IgD-negative memory B cell (primary cell): ENCODE measurements at regions not wholly inside any gene's neighbourhood (a gene's known extent, or its start where the extent isn't known, plus 50 kb on each side); places are given as distances from the start of the nearest gene placed in this dataset.
A peak's percentile ranks its signal among the peaks of the same experiment; 100 is the strongest.
"Not testable (repeated sequence)": the region's sequence is repeated elsewhere in the genome, so short reads cannot be mapped to it uniquely, and the experiment has no call there.

Source experiments
- H3K27ac Mint-ChIP-seq, 3 donors: one replicate each; pipeline ENCODE4 v1.8.0; 2020 to 2022; ENCODE audit warnings: mild to moderate bottlenecking in 3 of 3, mixed read lengths in 3 of 3, moderate library complexity in 1 of 3
- H3K27me3 Mint-ChIP-seq: one replicate; pipeline ENCODE4 v1.8.0; 2021; ENCODE audit warnings: mixed read lengths
- H3K36me3 Mint-ChIP-seq: one replicate; pipeline ENCODE4 v1.8.0; 2020; ENCODE audit warnings: mild to moderate bottlenecking, mixed read lengths
- H3K4me1 Mint-ChIP-seq, 3 donors: one replicate each; pipeline ENCODE4 v1.8.0; 2020 to 2022; ENCODE audit warnings: mixed read lengths in 3 of 3, mild to moderate bottlenecking in 1 of 3
- H3K4me3 Mint-ChIP-seq, 4 donors: one replicate each; pipeline ENCODE4 v1.8.0; 2020 to 2022; ENCODE audit warnings: mild to moderate bottlenecking in 4 of 4, mixed read lengths in 4 of 4, moderate library complexity in 3 of 4
- H3K9me3 Mint-ChIP-seq, 3 donors: one replicate each; pipeline ENCODE4 v1.8.0; 2020 to 2021; ENCODE audit warnings: mixed read lengths in 3 of 3, mild to moderate bottlenecking in 1 of 3

DNA sequence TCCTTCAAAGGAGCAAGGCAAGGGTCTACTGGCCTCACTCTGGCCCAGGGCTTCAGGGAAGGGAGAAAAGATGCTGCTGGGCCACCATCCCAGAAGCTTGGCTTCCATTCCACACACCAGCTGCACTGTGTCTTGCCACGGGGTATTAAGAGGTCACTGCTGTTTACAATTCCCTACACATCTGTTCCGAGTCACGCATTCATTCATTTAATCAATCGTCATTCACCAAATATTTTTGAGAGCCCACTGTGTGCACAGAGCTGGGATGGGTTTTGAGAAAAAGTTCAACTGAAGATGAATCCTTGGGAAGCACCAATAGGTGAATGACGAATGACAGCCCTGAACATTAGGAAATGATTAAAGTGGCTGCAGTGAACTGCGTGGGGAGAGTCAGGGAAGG, 101.7 kb downstream of the NAV1 start:
- no peaks in the 10 kb centered on the region for H3K36me3 Mint-ChIP-seq
- no peaks in the 10 kb centered on the region for H3K27me3 Mint-ChIP-seq
- H3K4me1 Mint-ChIP-seq: no peaks in the 10 kb centered on the region
- H3K4me3 Mint-ChIP-seq: no peak overlapping the region
- H3K9me3 Mint-ChIP-seq: peaks cover 0 to 4% (median 0%) of the 10 kb centered on the region in 3 donors
- H3K27ac Mint-ChIP-seq: no peak overlapping the region

DNA sequence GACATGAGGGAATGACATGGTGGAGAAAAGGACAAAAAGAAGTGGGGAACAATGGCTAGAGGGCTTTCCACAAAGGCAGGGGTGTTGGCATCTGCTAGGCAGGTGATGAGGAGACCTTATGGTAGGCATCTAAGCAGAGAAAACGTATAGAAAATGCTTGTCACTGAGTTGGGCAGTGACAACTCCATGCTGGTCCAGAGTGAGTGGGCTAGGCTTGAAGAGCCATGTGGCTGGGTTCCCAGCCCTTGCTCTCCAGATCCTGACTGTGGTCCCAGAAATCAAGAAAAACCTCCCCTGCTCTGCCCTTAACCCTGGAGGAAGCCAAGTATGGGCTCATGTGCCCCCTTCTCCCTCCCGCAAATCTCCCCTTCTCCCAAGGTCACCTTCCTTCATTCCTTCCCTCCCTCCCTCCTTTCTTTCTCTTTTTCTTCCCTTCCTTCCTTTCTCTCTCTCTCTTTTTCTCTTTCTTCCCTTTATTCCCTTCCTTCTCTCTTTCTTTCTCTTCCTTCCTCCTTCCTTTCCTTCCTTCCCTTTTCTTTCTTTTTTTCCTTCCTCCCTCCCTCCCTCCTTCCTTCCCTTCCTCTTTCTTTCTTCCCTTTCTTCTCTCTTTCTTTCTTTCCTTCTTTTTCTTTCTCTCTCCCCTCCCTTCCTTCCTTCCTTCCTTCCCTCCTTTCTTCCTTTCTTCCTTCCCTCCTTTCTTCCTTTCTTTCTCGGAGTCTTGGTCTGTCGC, 102.8 kb downstream of the NAV1 start:
- H3K9me3 Mint-ChIP-seq: peaks cover 0 to 4% (median 0%) of the 10 kb centered on the region in 3 donors
- H3K27ac Mint-ChIP-seq: peak overlapping the region in 1 of 3 donors; percentile 76
- peaks cover 2% of the 10 kb centered on the region for H3K36me3 Mint-ChIP-seq
- H3K27me3 Mint-ChIP-seq: peaks cover 6% of the 10 kb centered on the region
- no peaks in the 10 kb centered on the region for H3K4me1 Mint-ChIP-seq
- H3K4me3 Mint-ChIP-seq: peak overlapping the region in 1 of 4 donors; percentile 45

DNA sequence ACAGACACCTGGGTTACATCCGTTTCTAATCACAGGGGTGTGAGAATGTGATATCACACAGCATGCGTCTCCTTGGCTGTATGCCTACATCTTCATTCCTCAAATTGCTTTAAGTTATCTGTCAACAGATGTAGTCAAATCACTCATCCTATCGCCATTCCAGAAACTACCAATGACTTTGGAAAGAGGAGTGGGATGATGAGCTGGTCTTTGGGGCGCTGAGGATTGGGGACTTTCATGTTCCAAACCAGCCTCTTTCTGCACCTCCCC, 104.8 kb downstream of the NAV1 start:
- Mint-ChIP-seq H3K4me1 (no peaks in the 10 kb centered on the region), H3K27ac (no peak overlapping the region)

DNA sequence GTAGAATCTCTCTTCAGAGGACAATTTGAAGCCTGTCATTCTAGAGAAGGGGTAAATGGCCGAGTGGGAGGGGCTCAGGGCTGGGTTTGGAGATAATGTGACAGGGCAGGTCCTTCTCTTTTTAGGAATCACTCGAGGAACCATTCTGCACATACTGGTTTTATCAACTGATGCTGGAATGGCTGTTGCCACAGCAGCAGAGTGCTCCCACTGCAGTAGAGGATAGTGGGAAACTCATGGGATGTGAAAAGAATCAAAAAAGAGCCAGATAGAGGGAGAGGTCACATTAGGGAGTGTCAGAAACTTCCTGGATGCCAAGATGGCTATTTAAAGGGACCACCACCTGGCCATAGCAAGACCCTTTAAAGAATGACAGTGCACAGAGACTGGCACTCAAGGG, 105.3 kb downstream of the NAV1 start:
- Mint-ChIP-seq H3K9me3 (peaks cover 0 to 4% (median 0%) of the 10 kb centered on the region in 3 donors), H3K36me3 (peaks cover 3% of the 10 kb centered on the region), H3K27me3 (peaks cover 7% of the 10 kb centered on the region), H3K27ac (no peak overlapping the region), H3K4me3 (no peak overlapping the region), H3K4me1 (no peaks in the 10 kb centered on the region)

More for the DNA sequence above, 104.8 kb downstream of the NAV1 start:
- H3K27me3 Mint-ChIP-seq: peaks cover 7% of the 10 kb centered on the region
- peaks cover 3% of the 10 kb centered on the region for H3K36me3 Mint-ChIP-seq
- H3K4me3 Mint-ChIP-seq: no peak overlapping the region
- H3K9me3 Mint-ChIP-seq: peaks cover 0 to 4% (median 0%) of the 10 kb centered on the region in 3 donors

DNA sequence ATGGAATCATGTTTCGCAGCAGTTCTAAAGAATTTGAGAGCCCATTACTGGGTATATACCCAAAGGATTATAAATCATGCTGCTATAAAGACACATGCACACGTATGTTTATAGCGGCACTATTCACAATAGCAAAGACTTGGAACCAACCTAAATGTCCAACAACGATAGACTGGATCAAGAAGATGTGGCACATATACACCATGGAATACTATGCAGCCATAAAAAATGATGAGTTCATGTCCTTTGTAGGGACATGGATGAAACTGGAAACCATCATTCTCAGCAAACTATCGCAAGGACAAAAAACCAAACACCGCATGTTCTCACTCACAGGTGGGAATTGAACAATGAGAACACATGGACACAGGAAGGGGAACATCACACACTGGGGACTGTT, 106.1 kb downstream of the NAV1 start:
- H3K27ac Mint-ChIP-seq: not testable (repeated sequence)
- peaks cover 12% of the 10 kb centered on the region for H3K27me3 Mint-ChIP-seq

DNA sequence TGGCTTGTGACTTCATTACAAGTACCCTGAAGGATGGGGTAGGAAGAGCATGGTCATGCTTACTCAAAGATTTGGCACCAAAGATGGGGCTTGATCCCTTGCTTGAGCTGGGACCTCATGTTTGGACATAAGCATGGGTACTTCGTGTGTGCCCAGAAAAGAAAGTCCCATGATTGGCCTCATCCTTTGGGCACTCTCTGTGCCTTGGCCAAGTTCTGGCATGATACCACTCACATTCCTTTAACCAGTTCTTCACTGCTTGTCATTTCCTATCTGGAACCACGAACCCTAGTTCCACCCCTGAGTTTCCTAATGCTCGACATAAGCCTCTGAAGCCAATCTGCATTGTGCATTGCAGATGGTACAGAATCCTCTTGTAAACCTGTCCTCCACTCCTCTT, 107.0 kb downstream of the NAV1 start:
- Mint-ChIP-seq H3K4me1 (peaks cover 0 to 3% (median 0%) of the 10 kb centered on the region in 3 donors), H3K27ac (no peak overlapping the region), H3K4me3 (no peak overlapping the region), H3K36me3 (peaks cover 3% of the 10 kb centered on the region), H3K27me3 (peaks cover 15% of the 10 kb centered on the region), H3K9me3 (peaks cover 0 to 3% (median 0%) of the 10 kb centered on the region in 3 donors)

More for the DNA sequence above, 106.1 kb downstream of the NAV1 start:
- H3K4me1 Mint-ChIP-seq, H3K9me3 Mint-ChIP-seq, H3K36me3 Mint-ChIP-seq, H3K4me3 Mint-ChIP-seq: not testable (repeated sequence)

DNA sequence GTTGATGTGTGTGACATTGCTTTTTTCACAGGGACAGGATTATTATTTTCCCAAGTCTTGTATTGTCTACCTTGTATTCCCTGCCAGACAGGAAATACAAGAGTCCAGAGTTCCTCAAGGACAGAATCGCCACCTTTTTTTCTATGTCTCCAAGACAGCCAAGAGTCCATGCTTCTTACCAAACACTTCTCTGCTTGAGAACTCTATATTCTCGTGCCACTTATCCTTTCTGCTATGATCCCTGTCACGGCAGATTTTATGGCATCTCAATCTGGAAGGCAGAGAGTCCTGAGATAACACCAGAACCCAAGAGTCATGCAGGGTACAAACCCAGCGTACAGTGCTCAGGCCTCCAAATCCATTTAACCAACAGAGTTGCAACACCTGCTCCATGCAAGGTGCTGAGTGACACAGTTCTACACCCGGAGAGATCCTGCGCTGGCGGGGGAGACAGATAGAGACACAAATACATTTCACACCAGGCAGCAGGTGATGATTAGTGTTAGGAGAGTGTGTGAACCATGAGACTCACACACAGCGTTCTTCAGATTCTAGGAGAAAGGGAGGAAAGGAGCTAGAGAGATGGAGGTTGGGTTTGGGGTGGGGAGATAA, 107.6 kb downstream of the NAV1 start:
- peaks cover 0 to 3% (median 0%) of the 10 kb centered on the region in 3 donors for H3K9me3 Mint-ChIP-seq
- peaks cover 0 to 3% (median 0%) of the 10 kb centered on the region in 3 donors for H3K4me1 Mint-ChIP-seq
- H3K27ac Mint-ChIP-seq: no peak overlapping the region
- peak overlapping the region in 1 of 4 donors; percentile 53 for H3K4me3 Mint-ChIP-seq
- peaks cover 15% of the 10 kb centered on the region for H3K27me3 Mint-ChIP-seq
- peaks cover 3% of the 10 kb centered on the region for H3K36me3 Mint-ChIP-seq

DNA sequence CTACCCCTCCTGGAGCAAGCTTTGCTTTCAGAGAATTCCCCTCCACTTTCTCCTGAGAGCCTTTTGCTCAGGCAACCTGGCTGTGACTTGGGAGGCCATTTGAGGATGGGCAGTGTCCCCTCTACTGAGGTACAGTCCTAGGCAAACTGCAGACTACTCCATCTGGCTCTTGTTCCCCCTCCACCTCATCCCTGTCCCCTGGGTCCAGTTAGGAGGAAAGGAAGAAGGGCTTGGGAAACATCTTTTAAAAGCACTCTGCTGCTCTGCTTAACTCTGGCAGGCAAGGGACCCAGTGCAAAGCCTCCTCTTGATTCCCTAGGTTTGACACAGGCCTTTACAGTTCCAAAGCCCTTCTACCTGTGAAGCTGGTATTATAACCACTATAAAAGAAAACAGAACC, 108.2 kb downstream of the NAV1 start:
- no peak overlapping the region for H3K4me3 Mint-ChIP-seq
- H3K4me1 Mint-ChIP-seq: peaks cover 0 to 3% (median 0%) of the 10 kb centered on the region in 3 donors
- H3K27ac Mint-ChIP-seq: no peak overlapping the region
- peaks cover 0 to 3% (median 0%) of the 10 kb centered on the region in 3 donors for H3K9me3 Mint-ChIP-seq
- peaks cover 3% of the 10 kb centered on the region for H3K36me3 Mint-ChIP-seq
- peaks cover 15% of the 10 kb centered on the region for H3K27me3 Mint-ChIP-seq

DNA sequence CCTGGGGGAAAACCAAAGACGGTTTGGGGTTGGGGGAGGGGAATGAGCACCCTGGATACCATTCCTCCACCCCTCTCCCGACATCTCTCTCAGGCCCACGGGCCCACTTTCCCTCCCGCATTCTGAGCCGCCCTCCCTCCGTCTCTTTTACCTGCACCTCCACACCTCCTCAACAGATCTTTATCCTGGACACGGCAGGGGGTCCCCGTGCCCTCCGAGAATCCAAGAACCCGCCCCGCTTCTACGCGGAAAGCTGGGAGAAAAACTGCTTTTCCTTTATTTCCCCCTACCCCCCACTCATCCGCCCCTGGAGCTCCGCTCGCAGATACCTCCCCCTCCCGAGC, 108.8 kb downstream of the NAV1 start:
- H3K36me3 Mint-ChIP-seq: peaks cover 3% of the 10 kb centered on the region
- H3K27ac Mint-ChIP-seq: no peak overlapping the region
- H3K4me3 Mint-ChIP-seq: no peak overlapping the region
- peaks cover 15% of the 10 kb centered on the region for H3K27me3 Mint-ChIP-seq
- peaks cover 0 to 3% (median 0%) of the 10 kb centered on the region in 3 donors for H3K4me1 Mint-ChIP-seq
- peaks cover 0 to 3% (median 0%) of the 10 kb centered on the region in 3 donors for H3K9me3 Mint-ChIP-seq

DNA sequence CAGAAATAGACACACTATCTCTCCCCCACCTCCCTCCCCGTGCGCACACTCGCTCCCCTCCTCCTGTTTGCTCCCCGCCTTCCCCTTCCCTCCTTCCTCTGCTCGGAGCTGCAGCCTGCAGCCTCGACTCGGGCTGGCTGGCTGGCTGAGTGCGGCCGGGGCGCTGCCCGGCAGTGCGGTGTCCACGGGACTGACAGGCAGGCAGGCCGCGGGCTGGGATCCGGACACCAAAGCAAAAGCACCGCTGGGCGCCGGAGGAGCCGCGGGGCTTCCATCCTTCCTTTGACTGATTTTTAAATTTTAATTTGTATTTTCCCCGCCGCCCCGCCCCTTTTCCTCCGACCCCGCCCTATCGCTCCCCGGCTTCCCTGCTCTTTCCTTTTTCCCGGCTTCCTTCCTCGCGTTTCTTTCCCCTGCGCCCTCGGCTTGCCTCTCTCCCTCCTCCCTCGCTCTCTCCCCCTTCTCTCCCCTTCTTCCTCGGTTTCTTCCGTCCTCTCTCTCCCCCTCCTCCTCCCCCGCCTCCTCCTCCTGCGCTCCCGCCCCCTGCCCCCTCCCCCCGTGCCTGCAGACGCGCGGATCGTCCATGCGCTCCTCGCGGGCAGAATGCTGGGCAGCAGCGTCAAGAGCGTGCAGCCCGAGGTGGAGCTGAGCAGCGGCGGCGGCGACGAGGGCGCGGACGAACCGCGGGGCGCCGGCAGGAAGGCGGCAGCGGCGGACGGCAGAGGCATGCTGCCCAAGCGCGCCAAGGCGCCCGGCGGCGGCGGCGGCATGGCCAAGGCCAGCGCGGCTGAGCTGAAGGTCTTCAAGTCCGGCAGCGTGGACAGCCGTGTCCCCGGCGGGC, 109.4 kb downstream of the NAV1 start:
- Mint-ChIP-seq H3K36me3 (peaks cover 3% of the 10 kb centered on the region), H3K27ac (no peak overlapping the region), H3K27me3 (peaks cover 15% of the 10 kb centered on the region), H3K9me3 (no peaks in the 10 kb centered on the region), H3K4me1 (peaks cover 0 to 7% (median 2%) of the 10 kb centered on the region in 3 donors), H3K4me3 (no peak overlapping the region)

DNA sequence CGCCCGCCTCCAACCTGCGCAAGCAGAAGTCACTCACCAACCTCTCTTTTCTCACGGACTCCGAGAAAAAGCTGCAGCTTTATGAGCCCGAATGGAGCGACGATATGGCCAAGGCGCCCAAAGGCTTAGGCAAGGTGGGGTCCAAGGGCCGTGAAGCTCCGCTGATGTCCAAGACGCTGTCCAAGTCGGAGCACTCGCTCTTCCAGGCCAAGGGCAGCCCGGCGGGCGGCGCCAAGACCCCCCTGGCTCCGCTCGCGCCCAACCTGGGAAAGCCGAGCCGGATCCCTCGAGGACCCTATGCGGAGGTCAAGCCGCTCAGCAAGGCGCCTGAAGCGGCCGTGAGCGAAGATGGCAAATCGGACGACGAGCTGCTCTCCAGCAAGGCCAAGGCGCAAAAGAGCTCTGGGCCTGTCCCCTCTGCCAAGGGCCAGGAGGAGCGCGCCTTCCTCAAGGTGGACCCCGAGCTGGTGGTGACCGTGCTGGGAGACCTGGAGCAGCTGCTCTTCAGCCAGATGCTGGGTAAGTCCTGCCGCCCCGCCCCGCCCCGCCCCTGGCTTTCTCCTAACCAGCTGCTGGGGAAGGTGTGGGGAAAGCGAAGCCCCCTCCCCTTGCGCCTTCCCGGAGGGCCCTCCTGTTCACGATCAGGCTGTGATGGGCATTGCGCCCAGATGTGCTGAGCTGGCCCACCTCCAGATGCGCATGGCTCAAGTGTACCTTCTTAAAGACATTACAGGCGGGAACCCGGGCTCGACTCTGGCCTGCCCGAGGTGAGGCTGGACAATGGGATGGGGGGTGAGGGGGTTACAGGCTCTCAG, 110.2 kb downstream of the NAV1 start:
- peaks cover 0 to 8% (median 6%) of the 10 kb centered on the region in 3 donors for H3K4me1 Mint-ChIP-seq
- peaks cover 15% of the 10 kb centered on the region for H3K27me3 Mint-ChIP-seq
- peaks cover 3% of the 10 kb centered on the region for H3K36me3 Mint-ChIP-seq
- no peaks in the 10 kb centered on the region for H3K9me3 Mint-ChIP-seq
- peak overlapping the region in 1 of 4 donors; percentile 65 for H3K4me3 Mint-ChIP-seq
- no peak overlapping the region for H3K27ac Mint-ChIP-seq

DNA sequence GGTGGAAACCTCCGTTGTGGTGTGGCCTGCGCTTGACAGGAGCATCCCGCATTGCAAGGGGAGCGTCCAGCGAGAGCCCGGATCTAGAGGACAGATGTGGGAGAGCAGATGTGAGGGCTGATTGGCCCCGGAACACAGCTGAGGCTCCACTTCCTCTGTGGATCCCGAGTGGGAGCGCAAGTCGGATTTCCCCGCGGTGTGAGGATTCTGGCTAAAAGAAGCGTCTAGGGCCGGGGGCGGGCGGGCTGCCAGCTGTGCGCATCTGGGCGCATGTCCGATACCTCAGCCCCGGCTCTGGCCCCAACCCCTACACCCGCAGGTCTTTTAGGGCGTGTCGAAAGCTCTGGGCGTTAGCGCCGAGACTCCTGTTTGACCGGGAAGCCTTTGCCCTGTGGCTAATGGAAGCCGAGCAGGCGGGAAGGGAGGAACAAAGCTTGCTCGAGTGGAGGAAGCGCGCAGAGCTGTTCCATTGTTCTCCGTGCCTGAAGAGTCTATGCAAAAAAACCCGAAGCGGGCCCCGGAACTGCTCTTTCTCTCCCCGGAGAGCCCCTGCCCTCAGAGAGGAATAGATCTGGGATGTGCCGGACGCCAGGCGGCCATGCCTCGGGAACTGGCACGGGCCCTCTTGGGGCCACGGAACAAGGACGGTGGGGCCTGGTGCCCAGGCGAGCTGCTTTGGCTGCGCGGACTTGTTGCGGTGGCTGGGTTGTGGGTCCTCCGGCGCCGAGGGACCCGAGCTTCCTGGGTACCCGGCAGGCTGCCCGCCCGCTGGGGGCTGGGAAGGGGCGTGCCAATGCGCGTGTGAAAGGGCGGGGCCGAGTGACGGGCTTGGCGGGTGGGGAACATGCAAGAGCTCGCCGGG, 111.1 kb downstream of the NAV1 start:
- H3K4me1 Mint-ChIP-seq: peaks cover 0 to 8% (median 6%) of the 10 kb centered on the region in 3 donors
- peaks cover 3% of the 10 kb centered on the region for H3K36me3 Mint-ChIP-seq
- H3K9me3 Mint-ChIP-seq: no peaks in the 10 kb centered on the region
- H3K27ac Mint-ChIP-seq: no peak overlapping the region
- peak overlapping the region in 1 of 4 donors; percentile 65 for H3K4me3 Mint-ChIP-seq
- peaks cover 15% of the 10 kb centered on the region for H3K27me3 Mint-ChIP-seq

DNA sequence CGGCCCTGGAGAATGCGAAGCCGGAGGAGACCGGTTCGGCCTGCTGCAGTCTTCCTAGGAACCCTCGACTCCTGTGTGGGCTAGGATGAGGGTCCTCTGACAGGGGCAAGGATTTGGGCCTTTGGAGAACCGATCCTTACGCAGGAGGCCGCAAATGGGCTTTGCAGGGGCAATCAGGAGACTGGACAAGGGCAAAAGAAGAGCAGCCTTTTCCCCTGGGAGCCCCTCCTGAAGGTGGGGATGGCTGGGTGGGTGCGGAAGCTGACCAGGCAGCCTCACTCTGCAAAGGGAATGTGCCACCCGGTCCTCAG, 111.7 kb downstream of the NAV1 start:
- Mint-ChIP-seq H3K36me3 (peaks cover 3% of the 10 kb centered on the region), H3K4me1 (peaks cover 0 to 8% (median 6%) of the 10 kb centered on the region in 3 donors), H3K27ac (no peak overlapping the region), H3K27me3 (peaks cover 15% of the 10 kb centered on the region), H3K4me3 (peak overlapping the region in 1 of 4 donors; percentile 78), H3K9me3 (no peaks in the 10 kb centered on the region)

DNA sequence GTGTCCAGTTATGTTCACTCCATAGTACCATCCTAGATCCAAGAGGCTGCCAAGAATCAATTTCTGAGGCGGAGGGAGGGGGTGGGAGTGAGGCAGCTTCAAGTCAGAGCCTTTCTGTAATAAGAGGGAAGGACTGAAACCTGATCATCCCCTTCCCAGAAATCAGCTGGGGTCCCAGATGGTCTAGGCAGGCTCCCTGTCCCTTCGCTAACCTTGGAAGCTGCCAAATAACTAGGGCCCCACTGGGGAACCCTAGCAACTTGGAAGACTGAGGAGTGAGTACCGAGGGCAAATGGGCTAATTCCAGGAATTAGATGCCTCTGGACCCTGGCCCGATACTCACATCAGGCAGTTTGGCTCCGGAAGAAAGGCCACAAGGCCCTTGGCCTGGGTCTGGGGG, 113.3 kb downstream of the NAV1 start:
- Mint-ChIP-seq H3K27ac (no peak overlapping the region), H3K4me3 (no peak overlapping the region), H3K36me3 (no peaks in the 10 kb centered on the region), H3K9me3 (no peaks in the 10 kb centered on the region), H3K4me1 (peaks cover 0 to 9% (median 6%) of the 10 kb centered on the region in 3 donors), H3K27me3 (peaks cover 8% of the 10 kb centered on the region)
